GM10248 (cell line): ENCODE measurements at regions not wholly inside any gene's neighbourhood (a gene's known extent, or its start where the extent isn't known, plus 50 kb on each side); places are given as distances from the start of the nearest gene placed in this dataset.

Experiments used
- CTCF ChIA-PET: fragments of 300-600 bp; sonication (Branson Sonifier 250); formaldehyde crosslinking; extraction: SDS; loops from one replicate; lab custom pipeline; 2021; ENCODE audit warnings: antibody characterized with exemption; lab: Yijun Ruan, JAX
- POLR2A ChIA-PET: fragments of 350-650 bp; sonication (Branson Sonifier 250); formaldehyde crosslinking; extraction: SDS; loops from one replicate; lab custom pipeline; 2020; ENCODE audit warnings: antibody characterized with exemption; lab: Yijun Ruan, JAX
- DNase-seq: peaks from one replicate; pipeline ENCODE4 v3.0.0; 2012; ENCODE audit errors: extremely low spot score
- TF ChIP-seq, protein P1 (sequence below): IDR thresholded peaks from 2 replicates; pipeline ENCODE4 v1.5.1; 2012; ENCODE audit warnings: mild to moderate bottlenecking, low read depth; ENCODE audit errors: extremely low read depth, missing control alignments, control extremely low read depth

GRCh38 chr9:102862478-102862877 is 132.7 kb upstream of the CYLC2 start:
- POLR2A ChIA-PET: no interaction called here
- TF ChIP-seq, protein P1, sequence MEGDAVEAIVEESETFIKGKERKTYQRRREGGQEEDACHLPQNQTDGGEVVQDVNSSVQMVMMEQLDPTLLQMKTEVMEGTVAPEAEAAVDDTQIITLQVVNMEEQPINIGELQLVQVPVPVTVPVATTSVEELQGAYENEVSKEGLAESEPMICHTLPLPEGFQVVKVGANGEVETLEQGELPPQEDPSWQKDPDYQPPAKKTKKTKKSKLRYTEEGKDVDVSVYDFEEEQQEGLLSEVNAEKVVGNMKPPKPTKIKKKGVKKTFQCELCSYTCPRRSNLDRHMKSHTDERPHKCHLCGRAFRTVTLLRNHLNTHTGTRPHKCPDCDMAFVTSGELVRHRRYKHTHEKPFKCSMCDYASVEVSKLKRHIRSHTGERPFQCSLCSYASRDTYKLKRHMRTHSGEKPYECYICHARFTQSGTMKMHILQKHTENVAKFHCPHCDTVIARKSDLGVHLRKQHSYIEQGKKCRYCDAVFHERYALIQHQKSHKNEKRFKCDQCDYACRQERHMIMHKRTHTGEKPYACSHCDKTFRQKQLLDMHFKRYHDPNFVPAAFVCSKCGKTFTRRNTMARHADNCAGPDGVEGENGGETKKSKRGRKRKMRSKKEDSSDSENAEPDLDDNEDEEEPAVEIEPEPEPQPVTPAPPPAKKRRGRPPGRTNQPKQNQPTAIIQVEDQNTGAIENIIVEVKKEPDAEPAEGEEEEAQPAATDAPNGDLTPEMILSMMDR: no peak
- no peak for DNase-seq
- CTCF ChIA-PET: no interaction called here

GRCh38 chr9:102855641-102856040 is 139.5 kb upstream of the CYLC2 start:
- DNase-seq: no peak
- POLR2A ChIA-PET: no interaction called here
- TF ChIP-seq, protein P1: no peak
- CTCF ChIA-PET: no interaction called here

- POLR2A ChIA-PET: no interaction called here
- TF ChIP-seq, protein P1: no peak
- no peak for DNase-seq
Observed at GRCh38 chr9:102845827-102846371, 149.2 kb upstream of the CYLC2 start.

GRCh38 chr9:102844716-102845115 is 150.4 kb upstream of the CYLC2 start:
- ChIA-PET CTCF (no interaction called here), POLR2A (no interaction called here)
- no peak for DNase-seq
- TF ChIP-seq, protein P1: no peak

More at GRCh38 chr9:102845827-102846371, 149.2 kb upstream of the CYLC2 start:
- CTCF ChIA-PET: no interaction called here

DNA sequence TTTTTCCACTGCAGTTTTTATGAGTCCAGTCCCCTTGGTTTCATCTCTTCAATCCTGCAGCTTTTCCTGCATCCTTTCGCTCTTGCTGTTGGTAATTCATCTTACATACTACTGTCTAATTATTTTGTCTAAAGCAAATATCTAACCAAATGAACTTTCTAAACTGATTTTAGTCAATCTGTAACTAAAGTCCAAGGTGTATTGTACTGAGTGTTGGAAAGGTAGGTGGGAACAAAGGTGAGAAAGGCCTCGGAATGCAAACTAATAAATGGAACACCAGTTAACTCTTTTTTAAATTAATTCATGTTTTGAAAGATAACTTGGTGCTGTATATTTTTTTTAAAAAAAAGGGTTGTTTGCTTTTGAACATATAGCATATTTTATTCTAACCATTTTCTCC is 152.7 kb upstream of the CYLC2 start:
- DNase-seq: no peak
- POLR2A ChIA-PET: no interaction called here
- CTCF ChIA-PET: no interaction called here
- TF ChIP-seq, protein P1: no peak

DNA sequence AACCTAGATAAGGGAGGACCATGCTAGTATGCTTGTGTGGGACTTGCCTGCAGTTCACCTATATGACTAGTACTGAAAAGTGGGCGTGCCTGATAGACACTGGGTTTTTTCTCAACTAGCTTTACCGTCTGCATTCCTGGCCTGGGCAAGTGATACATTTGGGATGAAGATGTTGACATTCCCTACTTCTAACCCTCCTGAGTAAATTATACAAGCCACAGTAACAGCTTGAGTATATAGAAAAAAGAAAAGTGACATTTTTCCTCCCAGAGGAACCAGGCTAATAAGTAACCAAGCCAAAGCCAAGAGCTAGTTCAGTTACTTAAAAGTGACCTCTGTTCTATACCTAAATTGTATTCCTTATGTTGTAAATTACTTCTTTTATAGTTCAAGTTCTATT is 153.8 kb upstream of the CYLC2 start:
- ChIA-PET CTCF (no interaction called here), POLR2A (no interaction called here)
- TF ChIP-seq, protein P1: no peak
- no peak for DNase-seq
